Thyroid gland (tissue), 4 donors: ENCODE measurements at regions not wholly inside any gene's neighbourhood (a gene's known extent, or its start where the extent isn't known, plus 50 kb on each side); places are given as distances from the start of the nearest gene placed in this dataset.
A peak's percentile ranks its signal among the peaks of the same experiment; 100 is the strongest.

Experiments used
- DNase-seq, 2 donors: peaks; one replicate each; pipeline ENCODE4 v3.0.0-alpha.2; 2019
- H3K27ac ChIP-seq, 3 donors: fragments of 200-600 bp; sonication (generic); 1 replicate in 2 of 3; 2 replicates in 1 of 3; pipeline ENCODE4 v1.5.1; 2016 to 2019; ENCODE audit warnings: mild to moderate bottlenecking in 1 of 3, moderate library complexity in 1 of 3
- H3K27me3 ChIP-seq: fragments of 200-600 bp; sonication (generic); one replicate; pipeline ENCODE4 v1.5.1; 2019
- H3K36me3 ChIP-seq, 2 donors: fragments of 200-600 bp; sonication (generic); one replicate each; pipeline ENCODE4 v1.5.1; 2016 to 2019
- H3K4me1 ChIP-seq, 2 donors: fragments of 200-600 bp; sonication (generic); one replicate each; pipeline ENCODE4 v1.5.1; 2017 to 2019
- H3K4me3 ChIP-seq, 3 donors: fragments of 200-600 bp; sonication (generic); replicated peaks in 1 of 3; 1 replicate in 2 of 3; 2 replicates in 1 of 3; pipeline ENCODE4 v1.5.1; 2016; ENCODE audit warnings: mild to moderate bottlenecking in 1 of 3
- H3K9me3 ChIP-seq: fragments of 200-600 bp; sonication (generic); one replicate; pipeline ENCODE4 v1.5.1; 2017
- CTCF ChIP-seq, 6 experiments: fragments of 200-600 bp in 3 of 6; fragments of 450-650 bp in 3 of 6; sonication (generic) in 3 of 6; IDR thresholded peaks; one replicate each; pipeline ENCODE4 v1.5.1; 2016 to 2019; ENCODE audit warnings: antibody characterized with exemption in 6 of 6, mild to moderate bottlenecking in 2 of 6, inconsistent platforms in 1 of 6, moderate library complexity in 1 of 6
- POLR2A ChIP-seq, 2 donors: fragments of 450-650 bp; IDR thresholded peaks; one replicate each; pipeline ENCODE4 v1.6.1; 2017; ENCODE audit warnings: antibody characterized with exemption in 2 of 2, mild to moderate bottlenecking in 2 of 2, moderate library complexity in 1 of 2
- WGBS, 2 donors: methylation state at CpG; one replicate each; pipeline ENCODE4 v1.1.5; 2017; 5-methylcytosine and 5-hydroxymethylcytosine counted together
- intact Hi-C: fragments of 100-400 bp; cut with DNase I; formaldehyde crosslinking; loops from one replicate; pipeline ENCODE4 v1.15.1; 2023

GRCh38 chr14:61891810-61892209 is 129.6 kb downstream of the SNAPC1 start:
- H3K9me3 ChIP-seq: no peaks in the 10 kb centered on the region
- H3K4me3 ChIP-seq: no peak overlapping the region
- no peak overlapping the region for H3K27ac ChIP-seq
- H3K27me3 ChIP-seq: no peaks in the 10 kb centered on the region
- no peaks in the 10 kb centered on the region for H3K4me1 ChIP-seq
- WGBS, 2 donors: 88 to 94% methylated on average over 4 of the region's 4 CpGs
- H3K36me3 ChIP-seq: no peaks in the 10 kb centered on the region
- intact Hi-C loops: loop anchor here (10.0 kb wide), 1 partner anchor 233 kb away; no protein-coding TSS in a partner anchor
- DNase-seq: no peak
- no peak for TF ChIP-seq POLR2A (IDR thresholded peaks at IDR 0.05)
- no peak for TF ChIP-seq CTCF (IDR thresholded peaks at IDR 0.05)

- intact Hi-C loops: loop anchor here (10.0 kb wide), 1 partner anchor 231 kb away; no protein-coding TSS in a partner anchor
- Histone ChIP-seq H3K36me3 (no peaks in the 10 kb centered on the region), H3K4me1 (no peaks in the 10 kb centered on the region), H3K27ac (no peak overlapping the region), H3K9me3 (no peaks in the 10 kb centered on the region), H3K4me3 (no peak overlapping the region), H3K27me3 (no peaks in the 10 kb centered on the region)
- no peak for DNase-seq
- TF ChIP-seq POLR2A (IDR thresholded peaks at IDR 0.05) (no peak), CTCF (IDR thresholded peaks at IDR 0.05) (no peak)
- 87 to 88% methylated on average over 5 of the region's 5 CpGs for WGBS, 2 donors
These were observed 131.2 kb downstream of the SNAPC1 start for GRCh38 chr14:61893371-61893940.

GRCh38 chr14:61894452-61895077 is 132.3 kb downstream of the SNAPC1 start:
- H3K27ac ChIP-seq: no peak overlapping the region
- intact Hi-C loops: loop anchor here (10.0 kb wide), 1 partner anchor 230 kb away; no protein-coding TSS in a partner anchor
- H3K27me3 ChIP-seq: no peaks in the 10 kb centered on the region
- no peaks in the 10 kb centered on the region for H3K4me1 ChIP-seq
- peak; percentile 74 to 78 for DNase-seq
- no peaks in the 10 kb centered on the region for H3K36me3 ChIP-seq
- TF ChIP-seq CTCF (IDR thresholded peaks at IDR 0.05): peak; percentile 29 to 61 (median 46)
- TF ChIP-seq POLR2A (IDR thresholded peaks at IDR 0.05): no peak
- no peaks in the 10 kb centered on the region for H3K9me3 ChIP-seq
- H3K4me3 ChIP-seq: no peak overlapping the region
- WGBS, 2 donors: 40 to 49% methylated on average over 5 of the region's 5 CpGs

GRCh38 chr14:61897300-61897699 is 135.1 kb downstream of the SNAPC1 start:
- no peaks in the 10 kb centered on the region for H3K27me3 ChIP-seq
- H3K36me3 ChIP-seq: no peaks in the 10 kb centered on the region
- no peak for DNase-seq
- WGBS, 2 donors: 92 to 97% methylated on average over 3 of the region's 3 CpGs
- H3K4me1 ChIP-seq: no peaks in the 10 kb centered on the region
- intact Hi-C loops: loop anchor here (10.0 kb wide), 1 partner anchor 228 kb away; no protein-coding TSS in a partner anchor
- no peak overlapping the region for H3K4me3 ChIP-seq
- H3K9me3 ChIP-seq: no peaks in the 10 kb centered on the region
- no peak overlapping the region for H3K27ac ChIP-seq
- TF ChIP-seq POLR2A (IDR thresholded peaks at IDR 0.05) (no peak), CTCF (IDR thresholded peaks at IDR 0.05) (no peak)

GRCh38 chr14:61898568-61898967 is 136.3 kb downstream of the SNAPC1 start:
- DNase-seq: no peak
- H3K27ac ChIP-seq: no peak overlapping the region
- intact Hi-C loops: loop anchor here (10.0 kb wide), 1 partner anchor 226 kb away; no protein-coding TSS in a partner anchor
- 83 to 87% methylated on average over 6 of the region's 6 CpGs for WGBS, 2 donors
- no peaks in the 10 kb centered on the region for H3K36me3 ChIP-seq
- H3K27me3 ChIP-seq: no peaks in the 10 kb centered on the region
- TF ChIP-seq CTCF (IDR thresholded peaks at IDR 0.05) (no peak), POLR2A (IDR thresholded peaks at IDR 0.05) (no peak)
- H3K9me3 ChIP-seq: no peaks in the 10 kb centered on the region
- H3K4me1 ChIP-seq: no peaks in the 10 kb centered on the region
- no peak overlapping the region for H3K4me3 ChIP-seq
